ENCODE measurements at regions not wholly inside any gene's neighbourhood (a gene's known extent, or its start where the extent isn't known, plus 50 kb on each side); places are given as distances from the start of the nearest gene placed in this dataset.

DNA sequence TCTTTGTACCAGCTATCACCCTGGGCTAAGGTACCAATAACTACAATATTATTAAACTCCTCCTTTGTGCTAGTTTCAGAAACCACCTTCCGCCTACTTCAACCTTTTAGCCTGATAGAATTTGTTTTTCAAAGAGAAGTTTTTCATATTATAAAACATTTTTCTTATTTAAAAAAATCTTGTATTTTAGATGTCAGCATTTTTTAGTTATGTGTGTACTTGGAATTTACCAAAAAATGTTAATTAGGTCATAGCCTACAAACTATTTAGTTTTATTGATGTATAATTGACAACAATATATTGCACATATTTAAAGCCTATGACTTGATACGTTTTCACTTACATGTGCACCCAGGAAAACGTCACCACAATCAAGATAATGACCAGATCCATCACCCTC lies 1097.6 kb downstream of the JRKL start:
- TF ChIP-seq, protein P1, sequence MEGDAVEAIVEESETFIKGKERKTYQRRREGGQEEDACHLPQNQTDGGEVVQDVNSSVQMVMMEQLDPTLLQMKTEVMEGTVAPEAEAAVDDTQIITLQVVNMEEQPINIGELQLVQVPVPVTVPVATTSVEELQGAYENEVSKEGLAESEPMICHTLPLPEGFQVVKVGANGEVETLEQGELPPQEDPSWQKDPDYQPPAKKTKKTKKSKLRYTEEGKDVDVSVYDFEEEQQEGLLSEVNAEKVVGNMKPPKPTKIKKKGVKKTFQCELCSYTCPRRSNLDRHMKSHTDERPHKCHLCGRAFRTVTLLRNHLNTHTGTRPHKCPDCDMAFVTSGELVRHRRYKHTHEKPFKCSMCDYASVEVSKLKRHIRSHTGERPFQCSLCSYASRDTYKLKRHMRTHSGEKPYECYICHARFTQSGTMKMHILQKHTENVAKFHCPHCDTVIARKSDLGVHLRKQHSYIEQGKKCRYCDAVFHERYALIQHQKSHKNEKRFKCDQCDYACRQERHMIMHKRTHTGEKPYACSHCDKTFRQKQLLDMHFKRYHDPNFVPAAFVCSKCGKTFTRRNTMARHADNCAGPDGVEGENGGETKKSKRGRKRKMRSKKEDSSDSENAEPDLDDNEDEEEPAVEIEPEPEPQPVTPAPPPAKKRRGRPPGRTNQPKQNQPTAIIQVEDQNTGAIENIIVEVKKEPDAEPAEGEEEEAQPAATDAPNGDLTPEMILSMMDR (IDR thresholded peaks at IDR 0.05; ENCODE audit: low read depth, low read length) = no peak
- no peak for TF ChIP-seq MYC (IDR thresholded peaks at IDR 0.05; ENCODE audit: low read depth, low read length)
- TF ChIP-seq POLR2A (IDR thresholded peaks at IDR 0.05; ENCODE audit: extremely low read depth, insufficient read length) = no peak
- TF ChIP-seq, protein P2, sequence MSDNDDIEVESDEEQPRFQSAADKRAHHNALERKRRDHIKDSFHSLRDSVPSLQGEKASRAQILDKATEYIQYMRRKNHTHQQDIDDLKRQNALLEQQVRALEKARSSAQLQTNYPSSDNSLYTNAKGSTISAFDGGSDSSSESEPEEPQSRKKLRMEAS (IDR thresholded peaks at IDR 0.05; ENCODE audit: low read depth, low read length) = no peak

Data from NB4 (cell line).